HCT116 (cell line): ENCODE measurements at regions not wholly inside any gene's neighbourhood (a gene's known extent, or its start where the extent isn't known, plus 50 kb on each side); places are given as distances from the start of the nearest gene placed in this dataset.

ENCODE experiments used
- ATAC-seq: fragments of 200-7000 bp; cut with Tn5 transposase; 2 replicates; pipeline ENCODE4 v1.9.1; 2020; ENCODE audit warnings: mild to moderate bottlenecking, moderate library complexity
- BruUV-seq: library from RNA; stranded (reverse); fragments of 400-500 nt; replicated peaks from 2 replicates; lab custom pipeline; 2021; lab: Mats Ljungman, UMichigan
- CTCF ChIA-PET: fragments of 300-600 bp; sonication (Branson Sonifier 250); formaldehyde crosslinking; loops from one replicate; lab custom pipeline; 2021; ENCODE audit warnings: antibody characterized with exemption; lab: Charles Lee
- POLR2A ChIA-PET: fragments of 300-600, 350-600 bp; sonication (Branson Sonifier 250); formaldehyde crosslinking; loops from one replicate; lab custom pipeline; 2021; ENCODE audit warnings: antibody characterized with exemption; lab: Charles Lee
- RAD21 ChIA-PET, 2 experiments: fragments of 300-600 bp; sonication (Branson Sonifier 250); formaldehyde crosslinking; loops; one replicate each; lab custom pipeline; 2023; ENCODE audit warnings: low total read pairs in 2 of 2; ENCODE audit not compliant: uncharacterized antibody in 2 of 2, unreplicated experiment in 2 of 2, low non-redundant PET in 1 of 2; lab: Charles Lee
- DNase-seq: peaks from one replicate; pipeline ENCODE4 v3.0.0-alpha.2; 2010; ENCODE audit warnings: low read depth, low spot score
- H2AFZ ChIP-seq: fragments of 200-600 bp; shearing (Covaris generic), sonication (generic); 2 replicates; pipeline ENCODE4 v1.6.1; 2017; ENCODE audit warnings: low read depth, mixed run types, mixed read lengths, antibody characterized with exemption, low read length; ENCODE audit not compliant: poor library complexity, severe bottlenecking
- H3K27ac ChIP-seq: 2 replicates; pipeline ENCODE4 v1.5.1; 2012; ENCODE audit warnings: low read depth, low read length
- H3K27me3 ChIP-seq: fragments of 200-600 bp; sonication (generic); 2 replicates; pipeline ENCODE4 v1.6.1; 2016; ENCODE audit warnings: mixed run types, low read length, mixed read lengths; ENCODE audit not compliant: insufficient read depth
- H3K36me3 ChIP-seq, 2 experiments: fragments of 200-500 bp in 1 of 2; fragments of 200-600 bp in 1 of 2; sonication (Bioruptor generic) in 1 of 2; sonication (generic) in 1 of 2; 2 replicates each; pipeline versions ENCODE4 v1.5.1 to v1.6.1; 2014 to 2016; ENCODE audit warnings: low read length in 2 of 2, inconsistent platforms in 1 of 2, mixed read lengths in 1 of 2, mixed run types in 1 of 2; ENCODE audit not compliant: insufficient read depth in 2 of 2, control insufficient read depth in 1 of 2
- H3K4me1 ChIP-seq, 2 experiments: fragments of 200-600 bp in 1 of 2; sonication (generic) in 1 of 2; 2 replicates each; pipeline versions ENCODE4 v1.5.1 to v1.6.1; 2012 to 2017; ENCODE audit warnings: low read length in 2 of 2, inconsistent platforms in 1 of 2, mild to moderate bottlenecking in 1 of 2, mixed read lengths in 1 of 2, mixed run types in 1 of 2, moderate library complexity in 1 of 2; ENCODE audit not compliant: insufficient read depth in 2 of 2, control insufficient read depth in 1 of 2
- H3K4me2 ChIP-seq: fragments of 200-600 bp; sonication (generic); 2 replicates; pipeline ENCODE4 v1.6.1; 2017; ENCODE audit warnings: mixed run types, low read length, mixed read lengths
- H3K4me3 ChIP-seq, 2 experiments: fragments of 200-600 bp in 1 of 2; sonication (generic) in 1 of 2; replicated peaks in 1 of 2; 2 replicates each; pipeline ENCODE4 v1.5.1; 2011 to 2016; ENCODE audit warnings: low read length in 2 of 2, control low read depth in 1 of 2, low read depth in 1 of 2, mild to moderate bottlenecking in 1 of 2, mixed read lengths in 1 of 2, mixed run types in 1 of 2
- H3K79me2 ChIP-seq: fragments of 200-600 bp; sonication (generic); 2 replicates; pipeline ENCODE4 v1.6.1; 2017; ENCODE audit warnings: mild to moderate bottlenecking, mixed run types, low read length, moderate library complexity, mixed read lengths; ENCODE audit not compliant: insufficient read depth
- H3K9ac ChIP-seq: fragments of 200-600 bp; sonication (generic); 2 replicates; pipeline ENCODE4 v1.6.1; 2016; ENCODE audit warnings: low read length, mixed read lengths
- H3K9me2 ChIP-seq: fragments of 200-600 bp; sonication (generic), shearing (Covaris generic); 2 replicates; pipeline ENCODE4 v1.6.1; 2017; ENCODE audit warnings: mixed run types, mild to moderate bottlenecking, moderate library complexity; ENCODE audit not compliant: insufficient read depth
- H3K9me3 ChIP-seq, 2 experiments: fragments of 200-500 bp in 1 of 2; fragments of 200-600 bp in 1 of 2; sonication (Bioruptor generic) in 1 of 2; sonication (generic) in 1 of 2; 2 replicates each; pipeline ENCODE4 v1.6.1; 2014 to 2017; ENCODE audit warnings: low read length in 2 of 2, mixed read lengths in 2 of 2, inconsistent platforms in 1 of 2, low read depth in 1 of 2, mild to moderate bottlenecking in 1 of 2, mixed run types in 1 of 2, moderate library complexity in 1 of 2; ENCODE audit not compliant: control insufficient read depth in 1 of 2, insufficient read depth in 1 of 2
- H4K20me1 ChIP-seq: fragments of 200-600 bp; sonication (generic), shearing (Covaris generic); 2 replicates; pipeline ENCODE4 v1.6.1; 2017; ENCODE audit warnings: mixed run types, mild to moderate bottlenecking, moderate library complexity; ENCODE audit not compliant: insufficient read depth
- ATF3 ChIP-seq: IDR thresholded peaks from 2 replicates; pipeline ENCODE4 v1.6.1; 2012
- CBX3 ChIP-seq: IDR thresholded peaks from 2 replicates; pipeline ENCODE4 v1.6.1; 2012; ENCODE audit warnings: low read depth
- CEBPB ChIP-seq: IDR thresholded peaks from 2 replicates; pipeline ENCODE4 v1.6.1; 2012; ENCODE audit warnings: low read depth
- CTCF ChIP-seq, 3 experiments: fragments of 200-600 bp in 1 of 3; sonication (generic) in 1 of 3; IDR thresholded peaks in 2 of 3; conservative IDR thresholded peaks in 1 of 3; 2 replicates each; pipeline ENCODE4 v1.5.1; 2012 to 2017; ENCODE audit warnings: low read depth in 2 of 3, low read length in 2 of 3, antibody characterized with exemption in 1 of 3, borderline replicate concordance in 1 of 3, control low read depth in 1 of 3, mild to moderate bottlenecking in 1 of 3, mixed read lengths in 1 of 3, mixed run types in 1 of 3, moderate library complexity in 1 of 3; ENCODE audit not compliant: insufficient read depth in 1 of 3
- EGR1 ChIP-seq: IDR thresholded peaks from 2 replicates; pipeline ENCODE4 v1.6.1; 2012; ENCODE audit warnings: low read depth
- ELF1 ChIP-seq: IDR thresholded peaks from 2 replicates; pipeline ENCODE4 v1.6.1; 2012; ENCODE audit warnings: low read depth, borderline replicate concordance
- EZH2 ChIP-seq: fragments of 200-600 bp; sonication (generic); IDR thresholded peaks from 2 replicates; pipeline ENCODE4 v1.6.1; 2017; ENCODE audit warnings: antibody characterized with exemption, mixed run types
- FOSL1 ChIP-seq: IDR thresholded peaks from 2 replicates; pipeline ENCODE4 v1.6.1; 2012; ENCODE audit warnings: low read depth
- JUND ChIP-seq: IDR thresholded peaks from 2 replicates; pipeline ENCODE4 v1.6.1; 2012
- MAX ChIP-seq: IDR thresholded peaks from 2 replicates; pipeline ENCODE4 v1.6.1; 2012
- POLR2A ChIP-seq: IDR thresholded peaks from 2 replicates; pipeline ENCODE4 v1.7.0; 2011; ENCODE audit warnings: borderline replicate concordance; ENCODE audit not compliant: insufficient read depth, insufficient read length; ENCODE audit errors: extremely low read depth
- POLR2AphosphoS5 ChIP-seq: IDR thresholded peaks from 2 replicates; pipeline ENCODE4 v1.6.1; 2011; ENCODE audit warnings: mild to moderate bottlenecking, low read depth, low read length, moderate library complexity
- RAD21 ChIP-seq: IDR thresholded peaks from 2 replicates; pipeline ENCODE4 v1.6.1; 2012; ENCODE audit warnings: low read depth, mild to moderate bottlenecking
- REST ChIP-seq: IDR thresholded peaks from 2 replicates; pipeline ENCODE4 v1.6.1; 2012; ENCODE audit warnings: low read depth
- SIN3A ChIP-seq: IDR thresholded peaks from 2 replicates; pipeline ENCODE4 v1.6.1; 2012; ENCODE audit warnings: low read depth
- SP1 ChIP-seq: IDR thresholded peaks from 2 replicates; pipeline ENCODE4 v1.6.1; 2012; ENCODE audit warnings: low read depth
- SRF ChIP-seq: IDR thresholded peaks from 2 replicates; pipeline ENCODE4 v1.6.1; 2012; ENCODE audit warnings: low read depth
- YY1 ChIP-seq: IDR thresholded peaks from 2 replicates; pipeline ENCODE4 v1.6.1; 2011; ENCODE audit warnings: low read length, low read depth, moderate library complexity, mild to moderate bottlenecking; ENCODE audit not compliant: insufficient replicate concordance; ENCODE audit errors: extremely low read depth
- ZFX ChIP-seq: fragments of 450-650 bp; IDR thresholded peaks from 2 replicates; pipeline ENCODE4 v1.6.1; 2017
- intact Hi-C: fragments of 100-400 bp; cut with micrococcal nuclease; formaldehyde crosslinking; loops from 2 replicates; pipeline ENCODE4 v1.10.0; 2022

GRCh38 chr15:95868450-95868849 lies 462.1 kb upstream of the NR2F2 start (continued):
- TF ChIP-seq CBX3 = no peak
- TF ChIP-seq JUND = no peak
- no peak for TF ChIP-seq POLR2AphosphoS5
- TF ChIP-seq FOSL1 = no peak
- TF ChIP-seq EZH2 = no peak
- no peak for TF ChIP-seq EGR1
- TF ChIP-seq ZFX = no peak
- TF ChIP-seq MAX = no peak
- TF ChIP-seq CEBPB = no peak

GRCh38 chr15:95868970-95869369 lies 461.5 kb upstream of the NR2F2 start:
- Histone ChIP-seq H3K9me3 (no peaks in the 10 kb centered on the region), H3K36me3 (no peaks in the 10 kb centered on the region), H3K4me2 (no peak overlapping the region), H3K27ac (no peak overlapping the region), H3K4me1 (peaks cover 0 to 7% of the 10 kb centered on the region in 2 experiments; a peak in 1 of 4 replicates), H3K27me3 (no peaks in the 10 kb centered on the region), H4K20me1 (no peaks in the 10 kb centered on the region), H3K4me3 (no peak overlapping the region), H3K79me2 (no peaks in the 10 kb centered on the region), H3K9ac (no peak overlapping the region), H2AFZ (no peak overlapping the region), H3K9me2 (no peaks in the 10 kb centered on the region)
- no TSS peak for BruUV-seq
- CTCF ChIA-PET = interaction anchor here (0.5 kb wide), 1 partner anchor 1886 kb away, joined by 4 read pairs; no protein-coding TSS in a partner anchor
- no peak for TF ChIP-seq SRF
- no peak for TF ChIP-seq YY1
- no peak for TF ChIP-seq REST
- no peak for TF ChIP-seq POLR2AphosphoS5
- TF ChIP-seq CTCF (IDR thresholded peaks at IDR 0.05 in 2 of 3, conservative IDR thresholded peaks at IDR 0.05 in 1 of 3; ENCODE audit: borderline replicate concordance in 1 of 3, insufficient read depth in 1 of 3, low read depth in 2 of 3, low read length in 2 of 3) = no peak
- TF ChIP-seq ATF3 = no peak
- TF ChIP-seq CBX3 = no peak
- TF ChIP-seq SP1 = no peak
- no peak for TF ChIP-seq SIN3A
- no peak for TF ChIP-seq ELF1
- no peak for TF ChIP-seq POLR2A
- no peak for TF ChIP-seq RAD21
- intact Hi-C loops = no loop called here
- no peak for DNase-seq
- no peak for ATAC-seq
- RAD21 ChIA-PET = no interaction called here
- POLR2A ChIA-PET = no interaction called here
